ENCODE measurements at regions not wholly inside any gene's neighbourhood (a gene's known extent, or its start where the extent isn't known, plus 50 kb on each side); places are given as distances from the start of the nearest gene placed in this dataset.

- no peak for DNase-seq
- intact Hi-C loops (cut with DNase I; ENCODE audit: low total_unique reads) = no loop called here
These were observed 454.2 kb upstream of the SGCD start for GRCh38 chr5:155872629-155873220.

DNA sequence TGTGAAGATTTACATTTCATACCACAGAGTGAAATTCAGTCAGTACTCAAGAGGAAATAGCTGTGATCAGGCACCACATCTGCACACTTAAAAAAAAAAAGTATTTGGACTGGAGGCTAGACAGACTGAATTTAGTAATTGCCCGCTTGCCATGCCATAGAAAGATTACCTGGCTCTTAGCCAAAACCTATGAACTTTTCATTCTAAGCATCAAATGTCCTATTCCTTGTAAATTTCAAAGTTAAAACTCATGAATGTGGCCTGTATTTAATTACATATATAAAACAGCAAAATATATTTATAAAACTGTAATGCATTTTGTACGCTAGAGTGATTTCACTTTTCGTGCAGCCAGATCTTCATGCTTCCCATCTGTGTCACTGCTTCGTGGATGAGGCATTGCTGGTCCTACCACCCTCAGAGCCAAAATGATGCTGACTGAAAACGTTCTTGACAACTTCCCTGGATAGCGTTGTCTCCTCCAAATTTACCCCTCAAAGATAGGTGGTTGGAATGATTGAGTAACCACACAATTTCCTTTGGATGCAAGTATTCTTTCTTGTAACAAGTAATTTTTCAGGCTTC, 447.9 kb upstream of the SGCD start:
- Histone ChIP-seq H3K27ac (no peak overlapping the region), H3K4me3 (no peak overlapping the region), H3K9me3 (no peaks in the 10 kb centered on the region), H3K36me3 (no peaks in the 10 kb centered on the region), H3K4me1 (no peaks in the 10 kb centered on the region), H3K27me3 (replicated peaks in 1 of 7) (no peaks in the 10 kb centered on the region)
- 71 to 77% (median 72%) methylated on average over 6 of the region's 6 CpGs for WGBS, 5 donors
- no peak for DNase-seq
- intact Hi-C loops (cut with DNase I; ENCODE audit: low total_unique reads) = no loop called here
- TF ChIP-seq, protein P1, sequence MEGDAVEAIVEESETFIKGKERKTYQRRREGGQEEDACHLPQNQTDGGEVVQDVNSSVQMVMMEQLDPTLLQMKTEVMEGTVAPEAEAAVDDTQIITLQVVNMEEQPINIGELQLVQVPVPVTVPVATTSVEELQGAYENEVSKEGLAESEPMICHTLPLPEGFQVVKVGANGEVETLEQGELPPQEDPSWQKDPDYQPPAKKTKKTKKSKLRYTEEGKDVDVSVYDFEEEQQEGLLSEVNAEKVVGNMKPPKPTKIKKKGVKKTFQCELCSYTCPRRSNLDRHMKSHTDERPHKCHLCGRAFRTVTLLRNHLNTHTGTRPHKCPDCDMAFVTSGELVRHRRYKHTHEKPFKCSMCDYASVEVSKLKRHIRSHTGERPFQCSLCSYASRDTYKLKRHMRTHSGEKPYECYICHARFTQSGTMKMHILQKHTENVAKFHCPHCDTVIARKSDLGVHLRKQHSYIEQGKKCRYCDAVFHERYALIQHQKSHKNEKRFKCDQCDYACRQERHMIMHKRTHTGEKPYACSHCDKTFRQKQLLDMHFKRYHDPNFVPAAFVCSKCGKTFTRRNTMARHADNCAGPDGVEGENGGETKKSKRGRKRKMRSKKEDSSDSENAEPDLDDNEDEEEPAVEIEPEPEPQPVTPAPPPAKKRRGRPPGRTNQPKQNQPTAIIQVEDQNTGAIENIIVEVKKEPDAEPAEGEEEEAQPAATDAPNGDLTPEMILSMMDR (IDR thresholded peaks at IDR 0.05 in 8 of 11, conservative IDR thresholded peaks at IDR 0.05 in 3 of 11) = no peak
- TF ChIP-seq POLR2A (IDR thresholded peaks at IDR 0.05) = no peak
- no peak for TF ChIP-seq POLR2AphosphoS5 (IDR thresholded peaks at IDR 0.05)

More at GRCh38 chr5:155872629-155873220, 454.2 kb upstream of the SGCD start:
- H3K4me1 ChIP-seq = no peaks in the 10 kb centered on the region
- 69 to 87% (median 72%) methylated on average over 4 of the region's 4 CpGs for WGBS, 5 donors
- no peaks in the 10 kb centered on the region for H3K36me3 ChIP-seq
- H3K4me3 ChIP-seq = no peak overlapping the region
- H3K27me3 ChIP-seq (replicated peaks in 1 of 7) = no peaks in the 10 kb centered on the region
- TF ChIP-seq, protein P1 (IDR thresholded peaks at IDR 0.05 in 8 of 11, conservative IDR thresholded peaks at IDR 0.05 in 3 of 11) = no peak
- TF ChIP-seq POLR2A (IDR thresholded peaks at IDR 0.05) = no peak
- no peak for TF ChIP-seq POLR2AphosphoS5 (IDR thresholded peaks at IDR 0.05)
- H3K9me3 ChIP-seq = no peaks in the 10 kb centered on the region
- no peak overlapping the region for H3K27ac ChIP-seq

DNA sequence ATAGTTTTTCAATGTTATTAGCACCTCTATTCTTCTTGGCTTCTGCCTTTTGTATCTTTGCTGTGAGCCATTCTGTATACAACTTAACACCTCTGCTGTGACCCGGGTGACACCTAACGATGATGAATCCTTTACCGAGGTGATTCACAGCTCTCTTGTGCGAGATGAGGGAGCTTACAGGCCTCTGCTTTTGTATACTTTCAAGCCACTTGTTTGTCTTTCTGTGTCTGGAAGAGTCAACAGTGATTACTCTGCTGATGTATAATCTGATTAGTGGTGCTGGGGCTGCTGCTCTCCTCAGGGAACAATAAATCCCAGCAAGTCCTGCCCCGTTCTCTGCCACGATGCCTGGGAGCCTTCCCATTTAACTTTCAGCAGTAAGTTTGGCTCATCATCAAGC, 442.9 kb upstream of the SGCD start:
- 9 to 27% (median 15%) methylated on average over 6 of the region's 6 CpGs for WGBS, 5 donors
- Histone ChIP-seq H3K4me1 (no peaks in the 10 kb centered on the region), H3K27me3 (replicated peaks in 1 of 7) (no peaks in the 10 kb centered on the region), H3K36me3 (no peaks in the 10 kb centered on the region), H3K9me3 (no peaks in the 10 kb centered on the region), H3K4me3 (no peak overlapping the region), H3K27ac (no peak overlapping the region)
- intact Hi-C loops (cut with DNase I; ENCODE audit: low total_unique reads) = no loop called here
- DNase-seq = no peak
- TF ChIP-seq POLR2AphosphoS5 (IDR thresholded peaks at IDR 0.05) (no peak), POLR2A (IDR thresholded peaks at IDR 0.05) (no peak)
- TF ChIP-seq, protein P1 (IDR thresholded peaks at IDR 0.05 in 8 of 11, conservative IDR thresholded peaks at IDR 0.05 in 3 of 11) = no peak

DNA sequence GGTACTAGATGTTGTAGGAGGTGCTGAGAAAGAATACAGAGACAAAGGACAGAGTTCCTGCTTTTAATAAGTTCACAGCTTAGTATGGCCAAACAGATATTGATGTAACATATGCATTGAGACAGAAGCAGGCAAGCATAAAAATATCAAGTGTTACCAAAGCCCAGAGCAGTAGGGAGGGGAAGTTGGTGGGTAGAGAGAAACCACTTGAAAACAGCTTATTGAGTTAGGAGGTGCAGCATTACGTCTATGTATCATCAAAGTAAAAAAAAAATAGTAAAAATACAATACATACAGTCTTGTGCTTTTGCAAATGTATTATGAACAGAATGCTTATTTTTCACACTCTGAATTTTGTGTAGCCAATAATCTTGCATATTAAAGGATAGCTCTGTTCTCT, 441.8 kb upstream of the SGCD start:
- 25 to 52% (median 30%) methylated on average over 1 of the region's 1 CpG; no CpG with 5 or more reads in 2 of the 5 donors for WGBS, 5 donors
- intact Hi-C loops (cut with DNase I; ENCODE audit: low total_unique reads) = no loop called here
- TF ChIP-seq POLR2A (IDR thresholded peaks at IDR 0.05) (no peak), POLR2AphosphoS5 (IDR thresholded peaks at IDR 0.05) (no peak)
- TF ChIP-seq, protein P1 (IDR thresholded peaks at IDR 0.05 in 8 of 11, conservative IDR thresholded peaks at IDR 0.05 in 3 of 11) = no peak

More for the DNA sequence above, 441.8 kb upstream of the SGCD start:
- no peak overlapping the region for H3K27ac ChIP-seq
- no peak overlapping the region for H3K4me3 ChIP-seq
- H3K9me3 ChIP-seq = no peaks in the 10 kb centered on the region
- H3K27me3 ChIP-seq (replicated peaks in 1 of 7) = no peaks in the 10 kb centered on the region
- DNase-seq = no peak
- no peaks in the 10 kb centered on the region for H3K36me3 ChIP-seq
- no peaks in the 10 kb centered on the region for H3K4me1 ChIP-seq

Data from spleen (tissue), 11 donors.